ENCODE measurements at regions not wholly inside any gene's neighbourhood (a gene's known extent, or its start where the extent isn't known, plus 50 kb on each side); places are given as distances from the start of the nearest gene placed in this dataset.
"Not testable (repeated sequence)": the region's sequence is repeated elsewhere in the genome, so short reads cannot be mapped to it uniquely, and the experiment has no call there.

- peak; percentile 98 for DNase-seq (ENCODE audit: low read depth)
These were observed 605.8 kb upstream of the ADAMTS5 start for GRCh38 chr21:27572696-27573095.

- DNase-seq (ENCODE audit: low read depth), result peak; percentile 99
These were observed 604.8 kb upstream of the ADAMTS5 start for GRCh38 chr21:27571706-27572105.

DNA sequence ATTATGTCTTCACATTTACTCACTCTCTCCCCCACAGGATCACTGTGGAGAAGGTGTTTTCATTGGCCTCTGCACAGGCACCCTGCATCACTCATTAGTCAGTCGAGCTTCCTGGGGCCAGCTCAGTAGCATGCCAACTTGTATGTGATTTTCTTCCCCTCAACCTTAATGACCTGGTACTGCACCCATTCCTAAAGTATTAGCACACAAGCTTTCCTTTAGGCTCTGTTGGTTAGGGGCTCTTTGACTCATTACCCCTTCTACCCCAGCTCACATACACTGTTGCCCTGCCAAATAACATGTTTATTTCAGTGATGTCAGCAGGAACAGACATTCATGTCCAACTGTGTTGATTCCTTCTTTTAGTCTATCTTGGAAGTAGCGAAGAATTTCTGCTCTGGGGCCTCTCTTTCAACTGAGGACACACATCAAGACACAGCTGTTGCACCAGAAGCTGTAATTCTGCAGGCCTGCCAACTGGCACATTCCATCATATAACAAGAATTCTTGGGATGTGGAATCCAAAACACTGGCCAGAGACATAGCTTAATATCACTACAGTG lies 603.5 kb upstream of the ADAMTS5 start:
- DNase-seq (ENCODE audit: low read depth), result peak; percentile 96

GRCh38 chr21:27569831-27570230 lies 602.9 kb upstream of the ADAMTS5 start:
- DNase-seq (ENCODE audit: low read depth), result peak; percentile 57

- no peak for DNase-seq (ENCODE audit: low read depth)
These were observed 602.2 kb upstream of the ADAMTS5 start for GRCh38 chr21:27569091-27569490.

- peak; percentile 69 for DNase-seq (ENCODE audit: low read depth)
These were observed 600.5 kb upstream of the ADAMTS5 start for GRCh38 chr21:27567381-27567780.

DNA sequence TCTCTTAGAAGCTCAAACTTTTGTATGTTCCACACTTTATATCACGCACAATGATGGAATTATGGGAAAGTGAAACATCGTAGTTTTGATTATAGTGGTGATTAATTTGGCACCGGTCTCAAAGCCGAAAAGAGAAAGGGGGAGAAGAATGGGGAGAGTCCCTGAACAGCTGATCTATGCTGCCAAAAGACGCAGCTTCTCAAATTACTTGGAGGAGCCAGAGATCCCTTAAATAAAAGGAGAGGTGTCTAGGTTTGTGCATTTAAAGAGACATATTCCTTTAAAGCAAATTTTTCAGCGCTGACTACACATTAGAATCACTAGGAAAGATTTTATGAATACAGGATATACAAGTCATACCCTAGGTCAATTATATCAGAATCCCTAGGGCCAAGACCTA lies 599.6 kb upstream of the ADAMTS5 start:
- no peak for DNase-seq (ENCODE audit: low read depth)

- DNase-seq (ENCODE audit: low read depth), result no peak
These were observed 598.5 kb upstream of the ADAMTS5 start for GRCh38 chr21:27565364-27565763.

GRCh38 chr21:27564684-27565301 lies 597.9 kb upstream of the ADAMTS5 start:
- peak; percentile 64 for DNase-seq (ENCODE audit: low read depth)

DNA sequence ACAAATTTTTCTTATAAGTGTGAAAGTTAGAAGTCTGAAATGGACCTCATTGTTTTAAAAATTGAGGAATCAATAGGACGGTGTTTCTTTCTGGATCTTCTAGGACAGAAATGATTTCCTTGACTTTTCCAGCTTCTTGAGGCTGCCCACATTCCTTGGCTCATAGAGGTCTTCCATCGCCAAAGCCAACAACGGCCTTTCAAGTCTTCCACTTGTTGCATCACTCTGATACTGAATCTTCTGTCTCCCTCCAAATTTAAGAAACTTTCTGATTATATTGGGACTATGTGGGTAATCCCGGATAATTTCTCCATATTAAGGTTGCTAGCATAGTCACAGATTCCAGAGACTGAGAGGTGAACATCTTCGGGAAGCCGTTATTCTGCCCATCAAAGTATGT lies 595.4 kb upstream of the ADAMTS5 start:
- no peak for DNase-seq (ENCODE audit: low read depth)

DNA sequence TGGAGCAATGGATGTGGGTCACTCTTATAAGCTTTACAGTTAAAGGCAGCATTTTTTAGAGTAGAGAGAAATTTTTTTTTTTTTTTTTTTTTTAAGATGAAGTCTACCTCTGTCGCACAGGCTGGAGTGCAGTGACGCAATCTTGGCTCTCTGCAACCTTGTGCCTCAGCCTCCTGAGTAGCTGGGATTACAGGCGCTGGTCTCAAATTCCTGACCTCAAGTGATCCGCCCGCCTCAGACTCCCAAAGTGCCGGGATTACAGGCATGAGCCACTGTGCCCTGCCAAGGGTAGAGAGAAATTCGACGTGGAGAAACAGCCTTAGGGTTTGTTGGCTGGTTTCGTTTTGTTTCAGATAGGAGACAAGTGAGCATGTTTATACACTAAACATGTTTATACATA lies 594.2 kb upstream of the ADAMTS5 start:
- no peak for DNase-seq (ENCODE audit: low read depth)

DNA sequence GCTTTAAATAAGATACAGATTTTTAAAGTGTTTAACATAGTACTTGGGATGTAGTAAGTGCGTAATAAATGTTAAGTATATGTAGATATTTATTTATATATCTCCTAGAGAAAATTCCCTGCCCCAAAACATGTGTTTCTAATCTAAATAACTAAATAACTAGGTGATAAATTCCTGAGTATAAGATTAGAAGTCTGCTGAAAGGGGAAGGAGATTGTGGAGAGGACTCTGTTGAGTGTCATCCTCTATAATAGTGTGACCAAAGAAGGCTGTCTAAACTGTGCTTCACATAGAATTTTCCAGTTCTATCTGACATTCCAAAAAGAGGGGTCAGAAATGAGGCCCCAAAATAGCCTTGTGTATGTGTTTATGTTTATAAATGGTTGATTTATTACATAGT lies 590.5 kb upstream of the ADAMTS5 start:
- no peak for DNase-seq (ENCODE audit: low read depth)

- no peak for DNase-seq (ENCODE audit: low read depth)
These were observed 589.1 kb upstream of the ADAMTS5 start for GRCh38 chr21:27555996-27556395.

GRCh38 chr21:27550287-27550686 lies 583.4 kb upstream of the ADAMTS5 start:
- DNase-seq (ENCODE audit: low read depth), result no peak

- no peak for DNase-seq (ENCODE audit: low read depth)
These were observed 581.6 kb upstream of the ADAMTS5 start for GRCh38 chr21:27548486-27548885.

DNA sequence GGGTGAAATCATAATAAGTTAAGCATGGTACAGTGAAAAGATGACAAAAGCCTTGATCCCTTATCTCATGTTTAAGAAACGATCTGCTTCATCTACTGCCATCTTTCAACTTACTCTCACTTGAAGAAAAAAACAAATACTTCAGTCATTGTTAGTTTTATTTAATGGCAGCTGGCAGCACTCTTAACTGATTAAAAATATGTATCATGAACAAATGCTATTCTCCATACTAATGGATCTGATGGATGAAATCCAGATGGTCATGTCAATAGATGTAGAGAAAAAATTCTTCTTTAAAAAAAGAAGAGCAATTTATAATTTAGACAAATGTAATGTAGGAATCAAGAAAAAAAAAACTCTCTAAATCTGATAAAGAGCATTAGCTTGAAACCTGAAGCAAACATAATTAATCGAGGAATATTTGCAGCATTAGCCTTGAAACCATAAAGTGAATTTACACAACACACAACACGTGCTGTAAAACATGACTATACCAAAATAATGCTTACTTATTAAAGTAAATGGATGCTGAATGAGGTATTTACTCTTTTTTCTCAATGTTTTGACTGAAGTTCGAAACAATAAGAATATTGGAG lies 579.0 kb upstream of the ADAMTS5 start:
- DNase-seq (ENCODE audit: low read depth), result no peak

DNA sequence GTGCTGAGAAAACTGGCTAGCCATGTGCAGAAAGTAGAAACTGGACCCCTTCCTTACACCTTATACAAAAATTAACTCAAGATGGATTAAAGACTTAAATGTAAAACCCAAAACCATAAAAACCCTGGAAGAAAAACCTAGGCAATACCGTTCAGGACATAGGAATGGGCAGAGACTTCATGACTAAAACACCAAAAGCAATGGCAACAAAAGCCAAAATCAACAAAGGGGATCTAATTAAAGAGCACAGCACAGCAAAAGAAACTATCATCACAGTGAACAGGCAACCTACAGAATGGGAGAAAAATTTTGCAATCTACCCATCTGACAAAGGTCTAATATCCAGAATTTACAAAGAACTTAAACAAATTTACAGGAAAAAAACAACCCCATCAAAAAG lies 575.2 kb upstream of the ADAMTS5 start:
- DNase-seq (ENCODE audit: low read depth), result not testable (repeated sequence)

DNA sequence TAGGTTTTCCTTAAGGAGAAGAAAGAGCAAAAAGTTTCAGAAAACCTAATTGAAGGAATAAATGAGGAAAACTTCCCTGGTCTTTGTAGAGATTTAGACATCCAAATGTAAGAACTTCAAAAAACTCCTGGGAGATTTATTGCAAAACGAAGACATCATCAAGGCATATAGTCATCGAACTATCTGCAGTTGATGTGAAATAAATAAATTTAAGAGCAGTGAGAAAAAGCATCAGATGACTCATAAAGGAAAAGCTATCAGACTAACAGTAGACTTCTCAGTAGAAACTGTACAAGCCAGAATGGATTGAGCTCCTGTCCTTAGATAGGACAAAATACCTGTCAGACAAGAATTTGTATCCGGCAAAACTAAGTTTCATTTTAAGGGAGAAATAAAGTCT lies 569.4 kb upstream of the ADAMTS5 start:
- DNase-seq (ENCODE audit: low read depth), result no peak

GRCh38 chr21:27535188-27535587 lies 568.3 kb upstream of the ADAMTS5 start:
- no peak for DNase-seq (ENCODE audit: low read depth)

DNA sequence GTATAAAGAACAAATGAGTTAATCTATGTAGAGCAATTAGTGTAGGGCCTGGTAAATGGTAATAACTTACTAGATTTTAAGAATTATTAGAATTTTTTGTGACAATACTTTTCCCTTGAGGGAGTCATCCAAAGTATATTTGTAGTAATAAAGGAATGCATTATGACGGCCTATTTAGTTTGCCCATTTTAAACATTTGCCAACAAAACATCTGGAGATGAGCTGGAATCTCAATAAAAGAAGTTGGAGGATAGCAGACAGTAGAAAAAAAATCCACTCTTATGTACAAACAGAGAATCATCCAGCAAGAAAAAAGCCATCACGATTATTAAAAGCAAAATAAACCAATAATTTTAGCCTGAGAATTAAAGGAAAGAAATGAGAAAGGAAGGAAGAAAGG lies 567.3 kb upstream of the ADAMTS5 start:
- DNase-seq (ENCODE audit: low read depth), result no peak

DNA sequence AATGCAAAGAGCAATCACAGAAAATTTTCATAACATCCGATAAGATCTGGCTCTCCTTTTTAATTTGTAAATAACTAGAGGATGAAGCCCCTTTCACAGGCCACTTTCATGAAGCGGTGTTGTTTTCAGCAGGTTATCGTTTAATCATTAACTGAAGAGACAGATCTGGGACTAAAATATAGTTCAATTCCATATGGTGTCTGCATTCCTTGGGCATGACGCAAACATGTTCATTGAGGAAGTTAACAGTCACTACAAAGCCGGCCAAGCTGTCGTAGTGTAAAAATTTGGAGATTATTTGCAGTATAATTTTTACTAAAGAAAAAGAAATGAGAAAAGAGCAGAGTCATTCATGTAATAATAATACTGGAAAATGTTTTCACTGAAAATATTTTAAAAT lies 565.2 kb upstream of the ADAMTS5 start:
- DNase-seq (ENCODE audit: low read depth), result peak; percentile 49

DNA sequence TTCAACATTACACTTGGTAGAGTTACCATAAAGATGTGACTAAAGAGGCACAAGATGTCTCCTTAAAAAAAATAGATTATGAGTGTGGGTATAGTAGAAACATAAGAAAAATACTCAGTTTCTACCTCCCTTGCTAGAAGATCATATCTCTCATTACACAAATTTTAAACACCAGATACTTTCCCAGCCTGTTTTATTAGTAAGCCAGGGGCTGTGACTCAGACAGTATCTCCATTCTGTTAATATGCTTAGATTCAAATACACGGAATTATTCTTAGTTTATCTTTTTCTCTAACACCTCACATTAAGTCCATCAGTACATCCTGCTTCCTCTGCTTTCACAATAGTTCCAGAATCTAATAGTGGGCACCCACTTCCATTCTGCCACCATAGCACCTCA lies 561.8 kb upstream of the ADAMTS5 start:
- DNase-seq (ENCODE audit: low read depth), result no peak

DNA sequence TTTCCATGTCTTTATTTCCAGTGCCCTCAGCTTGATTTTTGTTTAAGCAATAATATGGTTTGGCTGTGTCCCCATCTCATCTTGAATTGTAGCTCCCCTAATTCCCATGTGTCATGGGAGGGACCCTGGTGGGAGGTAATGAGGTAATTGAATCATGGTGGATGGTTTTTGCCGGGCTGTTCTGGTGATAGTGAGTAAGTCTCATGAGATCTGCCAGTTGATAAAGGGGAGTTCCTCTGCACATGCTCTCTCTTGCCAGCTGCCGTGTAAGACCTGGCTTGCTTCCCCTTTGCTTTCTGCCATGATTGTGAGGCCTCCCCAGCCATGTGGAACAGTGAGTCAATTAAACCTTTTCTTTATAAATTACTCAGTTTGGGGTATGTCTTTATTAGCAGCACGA lies 559.6 kb upstream of the ADAMTS5 start:
- no peak for DNase-seq (ENCODE audit: low read depth)

DNA sequence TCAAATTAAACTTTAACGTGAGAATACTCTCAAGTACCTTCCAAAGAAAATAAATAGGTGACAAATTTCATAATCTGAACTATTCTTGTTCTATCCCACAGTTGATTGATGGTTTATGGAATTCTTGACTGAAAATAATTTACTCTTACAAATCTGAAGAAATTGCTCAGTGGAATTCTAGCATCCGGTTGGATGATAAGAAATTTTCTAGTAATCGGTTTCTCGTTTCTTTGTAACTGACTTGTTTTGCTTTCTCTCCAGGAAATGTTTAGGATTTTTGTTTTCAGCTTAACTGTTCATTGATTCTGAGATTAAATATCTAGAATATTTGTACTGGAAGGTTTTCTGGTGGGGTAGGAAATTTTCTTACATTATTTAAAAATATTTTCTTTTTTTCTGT lies 558.9 kb upstream of the ADAMTS5 start:
- DNase-seq (ENCODE audit: low read depth), result no peak

Data from renal cortical epithelial cell (primary cell).